ENCODE measurements at regions not wholly inside any gene's neighbourhood (a gene's known extent, or its start where the extent isn't known, plus 50 kb on each side); places are given as distances from the start of the nearest gene placed in this dataset.

- no peak for TF ChIP-seq CTCF (IDR thresholded peaks at IDR 0.05)
- no peak for TF ChIP-seq CHD2 (IDR thresholded peaks at IDR 0.05; ENCODE audit: low read length, partially characterized antibody)
- no peak for TF ChIP-seq MEF2A (IDR thresholded peaks at IDR 0.05; ENCODE audit: borderline replicate concordance, low read depth)
- TF ChIP-seq POLR2AphosphoS5 (IDR thresholded peaks at IDR 0.05; ENCODE audit: low read depth, low read length): no peak
- TF ChIP-seq MXI1 (IDR thresholded peaks at IDR 0.05; ENCODE audit: low read depth, low read length): no peak
- no peak for TF ChIP-seq EZH2phosphoT487 (IDR thresholded peaks at IDR 0.05; ENCODE audit: borderline replicate concordance, low read depth)
Measured at GRCh38 chr5:173498739-173499470, 117.5 kb downstream of the BOD1 start.
